Spleen (tissue), 7 donors: ENCODE measurements at regions not wholly inside any gene's neighbourhood (a gene's known extent, or its start where the extent isn't known, plus 50 kb on each side); places are given as distances from the start of the nearest gene placed in this dataset.

Source experiments
- POLR2A ChIP-seq, 3 donors: fragments of 450-650 bp; IDR thresholded peaks; one replicate each; pipeline ENCODE4 v1.5.1; 2017; ENCODE audit warnings: antibody characterized with exemption in 3 of 3, mild to moderate bottlenecking in 1 of 3
- POLR2AphosphoS5 ChIP-seq, 3 donors: sonication (generic); formaldehyde crosslinking; IDR thresholded peaks; one replicate each; pipeline ENCODE4 v1.5.1; 2017; ENCODE audit warnings: antibody characterized with exemption in 3 of 3
- TF ChIP-seq, protein P1 (sequence below), 11 experiments: fragments of 200-600 bp in 7 of 11; fragments of 450-650 bp in 4 of 11; sonication (generic) in 4 of 11; IDR thresholded peaks in 8 of 11; conservative IDR thresholded peaks in 3 of 11; 1 replicate in 7 of 11; 2 replicates in 4 of 11; pipeline versions ENCODE4 v1.4.0 to v1.8.0; 2016 to 2021; ENCODE audit warnings: antibody characterized with exemption in 11 of 11, inconsistent platforms in 4 of 11, mild to moderate bottlenecking in 1 of 11
- donor health status: DM: no; HTN: no; CAD: no; lungs with moderate emphysema.
- donor health status: DM: no; HTN: no; CAD: no.
- donor health status: DM: no; HTN: no; CAD: no.

DNA sequence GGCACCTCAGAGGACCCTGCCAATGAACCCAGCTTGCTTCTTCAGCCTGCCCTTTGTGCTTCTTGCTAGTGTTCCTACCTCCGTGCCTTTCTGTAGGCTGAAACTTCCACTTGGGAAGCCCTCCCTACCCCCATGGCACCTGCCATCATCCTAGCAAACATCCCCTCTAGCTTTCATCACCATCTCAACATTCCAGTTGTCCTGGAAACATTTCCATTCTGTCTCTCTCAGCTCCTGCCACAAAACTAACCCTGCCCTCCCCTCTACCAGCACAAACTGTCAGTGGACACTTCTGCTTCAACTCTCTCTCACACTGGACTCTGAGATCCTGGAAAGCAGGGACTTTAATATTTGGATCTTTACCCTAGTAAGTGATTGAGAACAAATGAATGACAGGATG is 525.8 kb upstream of the TENM4 start:
- TF ChIP-seq, protein P1, sequence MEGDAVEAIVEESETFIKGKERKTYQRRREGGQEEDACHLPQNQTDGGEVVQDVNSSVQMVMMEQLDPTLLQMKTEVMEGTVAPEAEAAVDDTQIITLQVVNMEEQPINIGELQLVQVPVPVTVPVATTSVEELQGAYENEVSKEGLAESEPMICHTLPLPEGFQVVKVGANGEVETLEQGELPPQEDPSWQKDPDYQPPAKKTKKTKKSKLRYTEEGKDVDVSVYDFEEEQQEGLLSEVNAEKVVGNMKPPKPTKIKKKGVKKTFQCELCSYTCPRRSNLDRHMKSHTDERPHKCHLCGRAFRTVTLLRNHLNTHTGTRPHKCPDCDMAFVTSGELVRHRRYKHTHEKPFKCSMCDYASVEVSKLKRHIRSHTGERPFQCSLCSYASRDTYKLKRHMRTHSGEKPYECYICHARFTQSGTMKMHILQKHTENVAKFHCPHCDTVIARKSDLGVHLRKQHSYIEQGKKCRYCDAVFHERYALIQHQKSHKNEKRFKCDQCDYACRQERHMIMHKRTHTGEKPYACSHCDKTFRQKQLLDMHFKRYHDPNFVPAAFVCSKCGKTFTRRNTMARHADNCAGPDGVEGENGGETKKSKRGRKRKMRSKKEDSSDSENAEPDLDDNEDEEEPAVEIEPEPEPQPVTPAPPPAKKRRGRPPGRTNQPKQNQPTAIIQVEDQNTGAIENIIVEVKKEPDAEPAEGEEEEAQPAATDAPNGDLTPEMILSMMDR (IDR thresholded peaks at IDR 0.05 in 8 of 11, conservative IDR thresholded peaks at IDR 0.05 in 3 of 11), result no peak
- TF ChIP-seq POLR2AphosphoS5 (IDR thresholded peaks at IDR 0.05) (no peak), POLR2A (IDR thresholded peaks at IDR 0.05) (no peak)
